ENCODE measurements at regions not wholly inside any gene's neighbourhood (a gene's known extent, or its start where the extent isn't known, plus 50 kb on each side); places are given as distances from the start of the nearest gene placed in this dataset.
"Not testable (repeated sequence)": the region's sequence is repeated elsewhere in the genome, so short reads cannot be mapped to it uniquely, and the experiment has no call there.

GRCh38 chrX:42157923-42158322 lies 234.6 kb upstream of the CASK start:
- not testable (repeated sequence) for DNase-seq (ENCODE audit: low read depth)

- no peak for DNase-seq (ENCODE audit: low read depth)
Observed at GRCh38 chrX:42151808-42152207, 228.5 kb upstream of the CASK start.

- no peak for DNase-seq (ENCODE audit: low read depth)
Observed at GRCh38 chrX:42149765-42150164, 226.4 kb upstream of the CASK start.

DNA sequence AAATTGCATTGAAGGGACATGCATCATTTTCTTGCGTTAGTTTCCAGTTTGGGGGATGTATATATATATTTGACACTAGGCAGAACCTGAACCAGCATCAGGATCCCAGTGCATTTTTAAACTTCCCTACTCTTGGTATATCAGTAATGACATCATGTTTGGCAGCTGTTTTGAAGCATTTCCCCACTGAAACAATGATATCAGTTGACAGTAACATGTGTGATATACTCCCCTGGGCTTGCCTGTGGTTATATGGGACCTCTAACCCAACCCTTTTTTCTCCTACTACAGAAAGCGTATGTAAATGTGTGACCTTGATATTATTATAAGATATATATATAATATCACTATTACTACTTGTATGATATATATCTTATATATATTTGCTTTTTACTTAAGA lies 225.9 kb upstream of the CASK start:
- DNase-seq (ENCODE audit: low read depth): no peak

DNA sequence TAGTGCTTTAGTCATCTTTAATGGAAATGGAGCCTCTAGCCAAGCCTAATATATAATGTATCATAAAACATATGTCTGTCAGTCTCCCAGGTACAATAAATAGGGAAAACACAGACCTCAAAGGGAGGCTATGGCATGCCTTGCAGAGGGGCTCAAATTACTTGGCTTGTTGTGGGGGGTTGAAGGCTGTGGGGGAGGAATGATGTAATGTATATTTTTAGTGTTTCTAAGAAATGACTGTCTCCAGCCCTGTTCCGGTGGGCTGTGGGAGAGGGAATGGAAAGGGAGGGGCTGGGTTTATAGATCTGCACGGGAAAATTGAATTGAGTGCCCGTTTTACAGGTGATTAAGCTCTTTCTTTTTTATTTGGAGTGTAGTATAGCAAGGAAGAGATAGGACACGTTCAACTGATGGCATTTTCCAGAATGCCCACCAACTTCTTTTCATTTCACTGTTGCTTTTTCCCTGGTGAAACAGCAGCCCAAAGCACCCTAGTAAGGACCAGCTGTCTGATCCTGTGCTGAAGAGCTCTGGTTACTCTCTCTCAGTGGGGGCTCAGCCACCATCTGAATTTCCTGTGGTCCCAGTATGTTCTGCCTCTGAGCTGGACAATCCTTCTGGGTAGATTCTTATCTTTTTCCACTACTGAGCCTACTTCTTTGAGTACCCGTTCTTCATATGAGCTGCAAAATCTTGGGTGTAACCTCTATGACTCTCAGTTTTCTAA lies 220.7 kb upstream of the CASK start:
- DNase-seq (ENCODE audit: low read depth): no peak

- no peak for DNase-seq (ENCODE audit: low read depth)
Observed at GRCh38 chrX:42140320-42140719, 217.0 kb upstream of the CASK start.

GRCh38 chrX:42135583-42136228 lies 212.4 kb upstream of the CASK start:
- DNase-seq (ENCODE audit: low read depth): no peak

DNA sequence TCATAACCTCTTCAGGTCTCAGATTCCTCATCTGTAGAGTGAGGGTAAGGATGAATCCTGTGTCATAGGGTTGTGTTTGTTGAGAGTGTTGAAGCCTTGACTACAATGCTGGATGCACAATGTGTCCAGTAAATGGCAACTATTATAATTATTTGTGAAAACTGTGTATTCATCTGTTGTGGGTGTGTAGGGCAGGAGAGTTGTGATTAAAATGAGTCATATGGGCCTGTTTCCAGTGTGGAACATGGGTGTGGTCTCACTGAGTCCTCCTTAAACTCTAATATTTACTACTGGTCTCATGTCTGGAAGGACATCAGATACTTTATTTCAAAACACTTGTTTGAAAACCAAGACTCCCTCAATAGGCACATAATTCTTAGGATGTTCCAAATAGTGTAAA lies 208.5 kb upstream of the CASK start:
- DNase-seq (ENCODE audit: low read depth): no peak

DNA sequence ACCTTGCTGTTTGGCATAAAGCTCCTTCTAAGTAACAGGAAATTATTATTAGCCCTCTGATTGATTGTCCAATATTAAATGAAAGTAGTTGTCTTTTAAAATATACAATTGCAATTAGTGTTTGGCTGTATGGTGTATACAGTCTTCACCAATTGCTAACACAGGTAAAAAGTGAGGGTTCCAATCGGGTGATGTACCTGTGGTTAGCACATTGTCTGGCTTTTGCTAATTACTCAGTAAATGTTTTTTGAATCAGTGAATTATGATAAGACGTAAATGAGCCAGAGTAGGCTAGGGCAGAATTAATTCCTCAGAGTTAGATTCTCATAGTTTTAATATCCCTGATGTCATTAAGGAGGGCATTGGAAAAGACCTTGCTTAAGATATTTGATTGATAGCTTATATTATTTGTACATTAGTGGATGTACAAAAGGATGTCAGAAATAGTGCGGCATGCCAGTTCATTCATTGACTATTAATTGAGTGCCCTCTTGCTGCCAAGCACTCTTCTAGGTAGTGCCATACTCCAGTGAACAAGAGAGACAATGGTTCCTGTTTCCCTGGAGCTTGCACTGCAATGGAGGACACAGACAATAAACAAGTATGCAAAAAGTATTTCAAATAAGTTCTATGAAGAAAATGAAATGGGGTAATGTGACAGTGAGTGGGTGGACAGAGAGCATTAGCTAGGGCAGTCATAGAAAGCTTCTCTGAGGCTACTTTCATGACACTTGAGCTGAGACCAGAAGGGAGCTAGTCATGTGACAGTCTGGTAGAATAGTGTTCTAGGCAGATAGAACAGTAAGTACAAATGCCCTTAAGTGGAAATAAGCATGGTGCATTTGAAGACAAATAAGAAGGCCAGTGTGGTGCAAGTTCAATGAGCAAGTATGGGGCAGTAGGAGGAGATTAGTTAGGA lies 205.9 kb upstream of the CASK start:
- no peak for DNase-seq (ENCODE audit: low read depth)

DNA sequence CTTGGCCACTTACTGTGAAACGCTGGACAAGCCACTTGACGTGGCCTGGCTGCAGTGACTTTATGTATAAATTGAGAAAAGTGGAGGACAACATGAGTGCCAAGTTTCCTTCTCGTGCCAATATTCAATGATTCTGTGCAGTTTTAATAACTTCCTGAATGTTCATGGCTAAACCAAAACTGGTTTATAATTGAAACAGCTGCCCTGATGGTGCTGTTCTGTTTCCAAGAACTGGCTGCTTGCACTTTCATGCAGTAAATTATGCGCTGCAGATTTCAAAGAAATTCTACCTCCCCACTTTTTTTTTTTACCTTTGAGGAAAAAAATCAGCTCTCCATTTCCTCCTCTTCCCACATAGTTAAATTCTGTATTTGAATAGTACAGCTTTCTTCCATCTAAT lies 205.2 kb upstream of the CASK start:
- no peak for DNase-seq (ENCODE audit: low read depth)

GRCh38 chrX:42128020-42128419 lies 204.7 kb upstream of the CASK start:
- DNase-seq (ENCODE audit: low read depth): no peak

DNA sequence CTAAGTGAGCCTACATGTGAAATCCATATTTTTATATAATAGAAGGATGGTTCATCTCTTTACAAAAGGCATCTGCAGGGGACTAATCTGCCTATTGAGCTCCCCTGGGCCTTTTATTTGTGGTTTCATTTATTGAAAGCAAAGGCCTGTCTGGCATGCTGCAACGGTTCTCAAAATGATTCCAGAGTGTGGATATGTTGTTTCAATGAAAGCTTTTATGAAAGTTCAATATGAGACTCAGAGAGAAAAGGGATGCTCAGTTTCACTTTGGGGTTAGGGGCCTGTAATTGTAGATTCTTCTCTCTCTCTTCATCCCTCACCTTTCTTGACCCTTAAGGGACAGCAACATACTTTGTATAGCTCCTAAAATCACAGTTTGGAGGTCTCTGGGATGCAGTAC lies 204.2 kb upstream of the CASK start:
- no peak for DNase-seq (ENCODE audit: low read depth)

DNA sequence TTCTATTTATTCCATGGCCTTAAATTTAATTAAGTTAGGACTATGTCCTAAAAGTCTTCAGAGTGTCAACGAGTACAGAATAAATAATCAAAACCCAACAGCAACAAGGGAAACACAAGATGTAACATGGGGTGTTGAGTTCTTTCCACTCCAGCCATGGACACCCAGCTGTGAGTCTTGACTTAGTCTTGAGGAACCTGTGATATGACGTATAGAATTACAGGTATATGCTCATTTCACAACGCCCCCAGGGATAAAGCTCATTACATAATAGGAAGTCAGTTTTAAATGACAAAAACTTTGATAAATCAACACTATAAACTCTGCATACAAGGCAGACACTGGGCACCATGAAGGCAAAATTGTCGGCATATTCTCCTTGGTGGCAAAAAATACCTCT lies 200.0 kb upstream of the CASK start:
- DNase-seq (ENCODE audit: low read depth): no peak

GRCh38 chrX:42119076-42119475 lies 195.7 kb upstream of the CASK start:
- peak; percentile 30 for DNase-seq (ENCODE audit: low read depth)

GRCh38 chrX:42117318-42117717 lies 194.0 kb upstream of the CASK start:
- no peak for DNase-seq (ENCODE audit: low read depth)

GRCh38 chrX:42109428-42109827 lies 186.1 kb upstream of the CASK start:
- DNase-seq (ENCODE audit: low read depth): no peak

DNA sequence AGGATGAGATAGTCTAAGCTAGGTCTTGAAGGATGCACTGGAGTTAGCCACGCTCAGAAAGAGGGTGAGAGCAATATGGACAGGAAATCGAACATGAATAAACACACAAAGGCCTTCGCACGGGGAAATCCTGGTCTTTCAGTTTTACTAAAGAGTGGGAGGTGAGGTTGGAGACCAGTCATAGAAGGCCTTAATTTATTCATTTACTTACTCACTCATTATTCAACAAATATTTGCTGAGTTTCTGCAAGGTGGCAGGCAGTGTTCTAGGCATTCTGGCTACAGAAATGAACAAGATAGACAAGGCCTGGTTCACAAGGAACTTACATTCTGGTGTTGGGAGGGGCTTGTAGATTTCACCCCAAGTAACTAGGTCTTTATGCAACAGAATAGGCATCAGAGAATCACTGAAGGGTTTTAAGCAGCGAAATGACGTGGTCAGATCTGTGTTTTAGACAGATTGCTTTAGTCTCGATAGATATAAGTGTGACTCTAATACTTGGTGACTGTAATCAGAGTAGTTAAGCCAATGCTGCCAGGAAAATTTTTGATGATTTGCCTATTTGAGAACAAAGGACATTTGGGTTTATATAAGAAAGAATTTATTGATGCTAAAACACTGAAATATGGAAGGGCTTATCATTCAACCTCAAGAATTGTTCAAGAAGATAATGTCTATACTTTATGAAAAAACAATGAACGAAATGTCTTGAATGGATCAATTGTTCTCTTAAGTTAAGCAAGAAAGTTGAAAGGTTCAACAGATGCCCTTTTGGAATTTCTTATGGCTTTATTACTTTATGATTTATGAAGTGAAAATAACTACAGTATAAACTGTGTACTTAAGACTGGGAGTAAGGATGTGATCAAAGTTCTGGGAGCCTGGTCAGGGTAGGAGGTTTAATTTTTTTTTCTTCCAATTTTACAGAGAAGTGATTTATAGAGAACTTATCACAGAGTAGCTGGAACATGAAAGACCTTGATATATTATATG lies 184.4 kb upstream of the CASK start:
- no peak for DNase-seq (ENCODE audit: low read depth)

GRCh38 chrX:42106556-42106955 lies 183.2 kb upstream of the CASK start:
- DNase-seq (ENCODE audit: low read depth): no peak

GRCh38 chrX:42102586-42103282 lies 179.4 kb upstream of the CASK start:
- DNase-seq (ENCODE audit: low read depth): no peak

DNA sequence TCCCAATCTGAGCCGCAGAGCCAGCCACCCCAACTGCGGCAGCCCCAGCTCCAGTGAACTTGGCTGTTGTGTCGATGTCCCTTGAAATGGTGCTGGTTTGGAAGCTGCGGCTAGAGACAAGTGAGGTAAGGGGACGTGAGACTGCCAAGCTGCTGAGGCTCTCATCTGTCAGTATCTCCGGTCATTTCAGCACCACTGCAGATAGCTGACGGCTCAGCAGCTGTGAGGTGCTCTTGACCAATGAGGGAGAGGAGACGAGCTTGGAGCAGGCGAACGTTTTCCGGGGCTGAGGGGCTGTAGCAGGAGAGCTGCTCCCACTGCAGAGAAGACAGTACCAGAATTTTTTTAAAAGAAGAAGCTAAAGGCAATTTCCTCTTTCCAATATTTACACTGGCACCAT lies 175.5 kb upstream of the CASK start:
- DNase-seq (ENCODE audit: low read depth): no peak

DNA sequence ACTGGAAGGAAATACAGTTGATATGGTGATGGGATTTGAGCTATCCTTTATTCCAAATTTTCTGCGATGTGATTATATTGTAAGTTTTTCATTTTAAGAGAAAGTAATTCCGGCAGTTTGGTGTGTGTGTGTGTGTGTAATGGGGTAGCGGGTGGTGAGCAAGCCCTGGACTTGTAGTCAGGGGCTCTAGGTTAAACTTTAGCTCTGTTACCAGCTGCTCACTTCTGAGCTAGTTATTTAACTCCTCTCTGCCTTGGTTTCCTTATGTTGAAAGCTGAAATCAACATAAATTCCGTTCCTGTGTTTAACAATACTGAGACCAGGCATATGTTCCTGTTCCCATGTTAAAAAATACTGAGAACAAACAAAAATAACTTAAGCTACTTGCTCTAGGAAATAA lies 174.1 kb upstream of the CASK start:
- DNase-seq (ENCODE audit: low read depth): no peak

All from EH (cell line).